Memory B cell (primary cell): ENCODE measurements at regions not wholly inside any gene's neighbourhood (a gene's known extent, or its start where the extent isn't known, plus 50 kb on each side); places are given as distances from the start of the nearest gene placed in this dataset.
"Not testable (repeated sequence)": the region's sequence is repeated elsewhere in the genome, so short reads cannot be mapped to it uniquely, and the experiment has no call there.

Experiments used
- ATAC-seq: fragments of 150-1000 bp; cut with Tn5 transposase; 2 replicates; pipeline ENCODE4 v1.10.0; 2021; ENCODE audit warnings: low read depth, mild to moderate bottlenecking, moderate library complexity
- DNase-seq, 2 donors: peaks; one replicate each; pipeline ENCODE4 v3.0.0; 2022; ENCODE audit warnings: low spot score in 2 of 2
- H3K27ac Mint-ChIP-seq: one replicate; pipeline ENCODE4 v1.8.0; 2022; ENCODE audit warnings: mild to moderate bottlenecking, moderate library complexity, mixed read lengths
- H3K27me3 Mint-ChIP-seq: one replicate; pipeline ENCODE4 v1.8.0; 2022; ENCODE audit warnings: mixed read lengths
- H3K36me3 Mint-ChIP-seq: one replicate; pipeline ENCODE4 v1.8.0; 2022; ENCODE audit warnings: mild to moderate bottlenecking, mixed read lengths
- H3K4me1 Mint-ChIP-seq: one replicate; pipeline ENCODE4 v1.8.0; 2022; ENCODE audit warnings: mixed read lengths
- H3K4me3 Mint-ChIP-seq: one replicate; pipeline ENCODE4 v1.8.0; 2022; ENCODE audit warnings: mild to moderate bottlenecking, moderate library complexity, mixed read lengths
- H3K9me3 Mint-ChIP-seq: one replicate; pipeline ENCODE4 v1.8.0; 2022; ENCODE audit warnings: mixed read lengths

GRCh38 chr12:96085475-96085874 lies 50.1 kb upstream of the LTA4H start:
- peaks cover 12% of the 10 kb centered on the region for H3K9me3 Mint-ChIP-seq
- peaks cover 9% of the 10 kb centered on the region for H3K4me1 Mint-ChIP-seq
- H3K27ac Mint-ChIP-seq = no peak overlapping the region
- no peak overlapping the region for H3K4me3 Mint-ChIP-seq
- DNase-seq (no peak), ATAC-seq (no peak)
- peaks cover 8% of the 10 kb centered on the region for H3K36me3 Mint-ChIP-seq
- no peaks in the 10 kb centered on the region for H3K27me3 Mint-ChIP-seq

DNA sequence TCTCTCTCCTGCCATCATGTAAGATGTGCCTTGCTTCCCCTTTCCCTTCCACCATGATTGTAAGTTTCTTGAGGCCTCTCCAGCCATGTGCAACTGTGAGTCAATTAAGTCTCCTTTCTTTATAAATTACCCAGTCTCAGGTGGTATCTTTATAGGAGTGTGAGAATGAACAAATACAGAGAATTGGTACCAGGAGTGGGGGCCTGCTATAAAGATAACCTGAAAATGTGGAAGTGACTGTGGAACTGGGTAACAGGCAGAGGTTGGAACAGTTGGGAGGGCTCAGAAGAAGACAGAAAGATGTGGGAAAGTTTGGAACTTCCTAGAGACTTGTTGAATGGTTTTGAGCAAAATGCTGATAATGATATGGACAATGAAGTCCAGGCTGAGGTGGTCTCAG lies 50.8 kb upstream of the LTA4H start:
- H3K9me3 Mint-ChIP-seq = peaks cover 14% of the 10 kb centered on the region
- not testable (repeated sequence) for H3K36me3 Mint-ChIP-seq, H3K27me3 Mint-ChIP-seq, H3K4me1 Mint-ChIP-seq, H3K27ac Mint-ChIP-seq, H3K4me3 Mint-ChIP-seq, DNase-seq, ATAC-seq

DNA sequence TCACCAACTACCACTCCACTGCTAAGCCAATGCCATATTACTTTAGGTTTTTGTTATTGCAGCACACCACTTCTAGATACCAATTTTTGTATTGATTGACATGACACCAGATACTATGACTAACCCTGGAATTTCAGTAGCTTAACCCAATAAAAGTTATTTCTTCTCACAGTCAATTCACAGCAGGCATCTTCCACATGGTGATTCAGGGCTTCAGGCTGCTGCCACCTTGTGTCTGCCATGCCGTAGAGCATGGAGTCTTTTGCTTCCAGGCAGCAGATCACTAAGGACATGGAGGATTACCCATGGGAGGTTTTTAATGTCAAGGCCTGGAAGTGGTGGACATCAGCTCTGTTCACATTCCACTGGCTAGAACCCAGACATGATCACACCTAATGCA lies 56.4 kb upstream of the LTA4H start:
- Mint-ChIP-seq H3K9me3 (peaks cover 11% of the 10 kb centered on the region), H3K27me3 (no peaks in the 10 kb centered on the region), H3K36me3 (peaks cover 3% of the 10 kb centered on the region), H3K4me3 (no peak overlapping the region), H3K27ac (no peak overlapping the region), H3K4me1 (peaks cover 17% of the 10 kb centered on the region)
- ATAC-seq (no peak), DNase-seq (no peak)

DNA sequence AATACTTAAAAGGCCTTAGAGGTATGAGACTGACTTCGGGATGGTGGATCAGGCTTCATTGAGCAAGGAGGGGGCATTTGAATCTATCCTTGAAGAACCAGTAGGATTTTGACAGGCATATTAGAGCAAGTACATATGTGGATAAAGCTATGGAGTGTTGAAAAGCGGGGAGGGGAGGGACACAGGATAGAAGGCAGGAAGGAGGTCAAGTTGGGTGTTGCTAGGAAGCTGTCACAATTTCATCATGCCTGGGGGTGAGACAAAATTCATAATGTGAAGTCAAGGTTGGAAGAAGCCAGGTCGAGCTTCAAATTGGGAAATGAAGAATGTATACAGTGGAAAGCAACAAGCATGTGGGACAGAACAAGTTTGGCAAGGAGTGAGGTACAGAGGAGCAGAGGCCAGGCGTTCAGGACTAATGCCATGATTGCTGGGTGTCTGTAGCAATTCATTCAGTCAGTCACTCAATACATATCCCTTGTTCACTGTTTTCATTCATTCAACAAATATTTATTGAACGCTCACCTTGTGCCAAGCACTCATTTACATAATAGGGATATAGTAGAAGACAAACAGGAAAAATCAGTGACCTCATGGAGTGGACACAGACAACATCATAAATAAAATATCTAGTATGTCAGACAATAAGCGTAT lies 58.3 kb upstream of the LTA4H start:
- H3K4me1 Mint-ChIP-seq = peaks cover 18% of the 10 kb centered on the region
- no peak overlapping the region for H3K4me3 Mint-ChIP-seq

DNA sequence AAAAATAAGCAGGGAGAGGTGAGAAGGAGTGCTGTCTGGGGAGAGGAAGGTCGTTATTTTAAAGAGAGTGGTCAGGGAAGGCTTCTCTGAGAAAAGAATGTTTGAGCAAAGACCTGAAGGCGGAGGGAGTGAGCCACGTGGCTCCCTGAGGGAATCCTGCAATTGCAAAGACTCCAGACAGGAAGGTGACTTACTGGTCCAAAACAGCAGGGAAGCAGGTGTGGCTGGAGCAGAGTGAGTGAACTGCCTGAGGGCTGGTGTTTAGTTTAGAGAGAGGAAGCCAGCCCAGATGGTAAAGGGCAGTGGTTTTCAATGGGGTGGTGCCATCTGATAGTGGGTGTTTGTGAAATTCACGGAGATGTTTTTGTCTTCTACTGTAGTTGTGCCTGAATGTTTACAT lies 58.8 kb upstream of the LTA4H start:
- DNase-seq (no peak), ATAC-seq (no peak)
- no peak overlapping the region for H3K4me3 Mint-ChIP-seq
- peaks cover 15% of the 10 kb centered on the region for H3K4me1 Mint-ChIP-seq
- H3K27me3 Mint-ChIP-seq = no peaks in the 10 kb centered on the region
- peaks cover 3% of the 10 kb centered on the region for H3K36me3 Mint-ChIP-seq
- H3K9me3 Mint-ChIP-seq = peaks cover 7% of the 10 kb centered on the region
- peak overlapping the region; percentile 5 for H3K27ac Mint-ChIP-seq

More for the DNA sequence above, 58.3 kb upstream of the LTA4H start:
- no peak for ATAC-seq
- DNase-seq = no peak
- Mint-ChIP-seq H3K27me3 (no peaks in the 10 kb centered on the region), H3K36me3 (peaks cover 3% of the 10 kb centered on the region), H3K9me3 (peaks cover 10% of the 10 kb centered on the region), H3K27ac (peak overlapping the region; percentile 7)

DNA sequence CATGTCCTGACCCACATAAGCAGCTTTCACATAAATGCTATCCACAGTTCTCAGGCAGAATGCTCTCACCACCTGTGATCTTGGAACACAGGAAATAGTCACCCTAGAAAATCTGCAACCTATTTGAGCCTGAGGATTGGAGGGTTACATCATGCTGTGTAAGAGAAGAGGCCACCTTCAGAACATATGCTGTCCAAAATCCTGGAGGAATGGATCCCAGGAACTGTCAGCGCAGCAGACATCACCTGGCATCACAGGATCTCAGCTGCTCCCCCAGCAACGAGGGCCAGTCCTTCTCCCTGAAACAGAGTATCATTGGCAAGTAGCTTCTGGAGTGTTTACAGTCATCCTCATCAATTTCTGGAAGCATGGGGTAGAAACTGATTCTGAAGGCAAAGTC lies 63.2 kb upstream of the LTA4H start:
- Mint-ChIP-seq H3K4me3 (no peak overlapping the region), H3K4me1 (peaks cover 18% of the 10 kb centered on the region), H3K9me3 (no peaks in the 10 kb centered on the region), H3K27me3 (no peaks in the 10 kb centered on the region), H3K27ac (no peak overlapping the region), H3K36me3 (no peaks in the 10 kb centered on the region)
- ATAC-seq (no peak), DNase-seq (no peak)

GRCh38 chr12:96099421-96099820 lies 64.0 kb upstream of the LTA4H start:
- DNase-seq (no peak), ATAC-seq (no peak)
- Mint-ChIP-seq H3K4me3 (no peak overlapping the region), H3K4me1 (peaks cover 13% of the 10 kb centered on the region), H3K9me3 (no peaks in the 10 kb centered on the region), H3K27ac (no peak overlapping the region), H3K36me3 (no peaks in the 10 kb centered on the region), H3K27me3 (no peaks in the 10 kb centered on the region)

DNA sequence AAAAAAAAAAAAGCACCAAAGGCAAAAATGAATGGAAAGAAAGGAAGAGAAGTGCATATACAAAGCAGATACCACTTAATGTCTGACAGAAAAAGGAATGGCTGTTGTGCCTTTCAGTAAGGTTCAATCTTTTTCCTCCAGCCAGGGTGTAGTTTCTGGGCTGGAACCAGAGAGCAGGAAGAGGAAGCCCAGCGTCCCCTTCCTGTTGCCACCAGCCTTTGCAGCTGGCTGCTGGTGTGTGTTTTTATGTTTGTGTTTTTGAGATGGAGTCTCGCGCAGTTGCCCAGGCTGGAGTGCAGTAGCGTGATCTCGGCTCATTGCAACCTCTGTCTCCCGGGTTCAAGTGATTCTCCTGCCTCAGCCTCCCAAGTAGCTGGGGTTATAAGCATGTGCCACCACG lies 64.6 kb upstream of the LTA4H start:
- peaks cover 13% of the 10 kb centered on the region for H3K4me1 Mint-ChIP-seq
- no peaks in the 10 kb centered on the region for H3K9me3 Mint-ChIP-seq
- no peak for ATAC-seq
- DNase-seq = no peak
- H3K27me3 Mint-ChIP-seq = no peaks in the 10 kb centered on the region
- no peak overlapping the region for H3K27ac Mint-ChIP-seq
- peak overlapping the region; percentile 9 for H3K4me3 Mint-ChIP-seq
- no peaks in the 10 kb centered on the region for H3K36me3 Mint-ChIP-seq

GRCh38 chr12:96101806-96102205 lies 66.4 kb upstream of the LTA4H start:
- DNase-seq = no peak
- no peak overlapping the region for H3K4me3 Mint-ChIP-seq
- H3K4me1 Mint-ChIP-seq = peaks cover 17% of the 10 kb centered on the region
- no peak overlapping the region for H3K27ac Mint-ChIP-seq
- ATAC-seq = no peak
- H3K27me3 Mint-ChIP-seq = no peaks in the 10 kb centered on the region
- no peaks in the 10 kb centered on the region for H3K9me3 Mint-ChIP-seq
- no peaks in the 10 kb centered on the region for H3K36me3 Mint-ChIP-seq

DNA sequence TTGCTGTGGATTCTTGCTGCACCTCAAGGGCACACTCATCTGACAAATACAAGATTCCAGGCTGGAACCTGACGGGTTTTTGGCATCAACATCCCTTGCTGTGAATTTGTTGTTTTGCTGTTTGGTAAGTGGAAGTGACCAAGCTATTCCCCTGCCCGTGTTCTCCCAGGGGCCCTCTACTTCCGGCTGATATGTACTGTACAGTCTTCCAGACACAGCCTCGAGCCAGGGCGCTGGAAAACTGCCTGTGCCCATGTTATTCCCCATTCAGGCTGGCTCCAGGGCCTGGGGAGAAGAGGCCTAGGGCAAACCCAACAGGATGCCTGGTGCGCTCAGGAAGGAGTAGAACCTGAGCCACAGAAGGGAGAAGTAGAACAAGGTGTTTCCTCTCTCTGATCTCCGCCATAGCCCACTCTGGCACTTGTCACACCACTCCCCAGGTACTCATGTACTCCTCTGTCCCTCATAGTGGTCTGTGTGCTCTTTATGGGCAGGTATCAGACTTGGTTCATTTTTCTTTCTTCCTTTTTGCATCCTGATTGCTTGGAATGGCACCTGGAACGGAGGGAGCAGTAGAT lies 67.8 kb upstream of the LTA4H start:
- H3K27ac Mint-ChIP-seq = no peak overlapping the region
- ATAC-seq = peak; percentile 77
- H3K4me3 Mint-ChIP-seq = no peak overlapping the region
- H3K27me3 Mint-ChIP-seq = no peaks in the 10 kb centered on the region
- DNase-seq = no peak
- H3K4me1 Mint-ChIP-seq = peaks cover 20% of the 10 kb centered on the region
- no peaks in the 10 kb centered on the region for H3K36me3 Mint-ChIP-seq
- H3K9me3 Mint-ChIP-seq = no peaks in the 10 kb centered on the region

DNA sequence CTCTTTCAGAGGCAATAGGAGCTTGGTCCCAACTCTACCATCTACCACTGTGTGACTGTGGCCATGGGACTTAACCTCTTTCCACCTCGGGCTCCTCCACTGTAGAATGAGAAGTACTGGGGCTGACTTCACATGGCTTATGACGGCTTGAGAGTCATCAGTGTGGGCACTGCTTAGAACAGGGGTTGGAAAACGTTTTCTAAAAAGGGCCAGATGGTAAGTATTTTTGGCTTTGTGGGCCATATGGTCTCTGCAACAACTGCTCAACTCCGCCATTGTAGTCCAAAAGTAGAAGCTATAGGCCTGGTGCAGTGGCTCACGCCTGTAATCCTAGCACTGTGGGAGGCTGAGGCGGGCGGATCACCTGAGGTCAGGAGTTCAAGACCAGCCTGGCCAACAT lies 69.2 kb upstream of the LTA4H start:
- Mint-ChIP-seq H3K27me3 (no peaks in the 10 kb centered on the region), H3K4me1 (peaks cover 24% of the 10 kb centered on the region), H3K27ac (no peak overlapping the region), H3K36me3 (no peaks in the 10 kb centered on the region), H3K9me3 (no peaks in the 10 kb centered on the region), H3K4me3 (no peak overlapping the region)
- DNase-seq (no peak), ATAC-seq (no peak)

DNA sequence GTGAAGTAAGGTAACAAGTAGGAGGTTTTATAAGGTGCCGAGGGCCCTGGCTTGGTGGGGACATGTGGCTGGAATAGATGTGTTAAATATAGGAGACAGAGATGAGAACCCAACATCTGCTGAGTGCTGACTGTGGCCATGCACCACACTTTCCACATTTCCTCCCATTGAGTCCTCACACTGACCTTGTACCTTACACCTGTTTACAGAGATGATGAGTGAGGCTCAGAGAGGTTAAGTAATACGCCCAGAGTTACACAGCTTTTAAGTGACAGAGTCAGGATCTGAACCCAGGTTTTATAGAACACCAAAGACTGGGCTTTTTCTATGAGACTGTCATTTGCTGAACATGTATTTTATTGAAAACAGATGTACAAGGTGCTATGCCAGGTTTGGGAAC lies 70.8 kb upstream of the LTA4H start:
- ATAC-seq = no peak
- Mint-ChIP-seq H3K27me3 (no peaks in the 10 kb centered on the region), H3K27ac (peak overlapping the region; percentile 2), H3K9me3 (no peaks in the 10 kb centered on the region), H3K4me1 (peaks cover 22% of the 10 kb centered on the region), H3K36me3 (no peaks in the 10 kb centered on the region), H3K4me3 (no peak overlapping the region)
- DNase-seq = no peak

DNA sequence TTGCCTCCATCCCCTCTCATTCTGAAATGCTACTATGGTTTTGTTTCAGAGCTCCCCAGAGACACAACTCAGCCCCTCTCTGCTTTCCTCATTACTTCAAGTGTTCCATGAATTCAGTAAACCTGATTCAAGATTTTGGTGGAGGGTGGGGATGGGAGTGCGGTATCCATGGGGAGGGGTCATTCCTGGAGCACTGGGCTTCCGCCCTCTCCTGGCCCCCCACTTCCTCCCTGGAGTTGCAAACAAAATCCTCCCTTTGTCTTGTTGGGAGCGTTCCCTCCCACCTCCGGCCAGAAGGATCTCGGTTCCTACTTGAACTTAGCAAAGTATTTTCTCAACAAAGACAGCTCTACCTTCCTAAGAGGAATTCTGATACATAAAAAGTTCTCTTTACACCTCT lies 71.8 kb upstream of the LTA4H start:
- Mint-ChIP-seq H3K27ac (no peak overlapping the region), H3K27me3 (no peaks in the 10 kb centered on the region), H3K9me3 (no peaks in the 10 kb centered on the region), H3K4me3 (no peak overlapping the region), H3K36me3 (no peaks in the 10 kb centered on the region), H3K4me1 (peaks cover 25% of the 10 kb centered on the region)
- DNase-seq = no peak
- ATAC-seq = no peak

DNA sequence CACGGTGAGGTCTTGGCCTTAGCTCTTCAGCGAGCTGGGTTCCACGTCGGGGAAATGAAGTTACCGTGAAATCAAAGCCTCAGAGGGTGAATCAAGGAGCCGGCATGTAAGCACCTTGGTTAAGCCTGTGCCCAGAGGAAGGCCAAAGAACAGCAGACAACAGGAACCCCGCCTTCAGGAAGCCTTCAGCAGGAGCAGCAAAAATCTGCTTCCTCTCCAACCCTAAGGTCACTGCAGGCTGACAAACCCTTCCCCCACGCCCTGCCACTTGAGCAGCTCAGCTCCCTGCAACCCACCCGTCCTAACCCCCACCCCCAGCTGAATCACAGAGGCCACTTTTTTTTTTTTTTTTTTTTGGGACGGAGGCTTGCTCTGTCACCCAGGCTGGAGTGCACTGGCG lies 72.9 kb upstream of the LTA4H start:
- Mint-ChIP-seq H3K27ac (peak overlapping the region; percentile 48), H3K4me1 (peaks cover 22% of the 10 kb centered on the region), H3K9me3 (no peaks in the 10 kb centered on the region), H3K27me3 (no peaks in the 10 kb centered on the region), H3K36me3 (no peaks in the 10 kb centered on the region), H3K4me3 (no peak overlapping the region)
- DNase-seq (no peak), ATAC-seq (peak; percentile 65)

GRCh38 chr12:96108941-96109340 lies 73.6 kb upstream of the LTA4H start:
- H3K27me3 Mint-ChIP-seq, ATAC-seq, H3K4me3 Mint-ChIP-seq, DNase-seq, H3K36me3 Mint-ChIP-seq, H3K9me3 Mint-ChIP-seq, H3K27ac Mint-ChIP-seq: not testable (repeated sequence)
- H3K4me1 Mint-ChIP-seq = peaks cover 20% of the 10 kb centered on the region
